ENCODE measurements at regions not wholly inside any gene's neighbourhood (a gene's known extent, or its start where the extent isn't known, plus 50 kb on each side); places are given as distances from the start of the nearest gene placed in this dataset.
A peak's percentile ranks its signal among the peaks of the same experiment; 100 is the strongest.

GRCh38 chrY:19357249-19357648, 387.3 kb downstream of the KDM5D start:
- no peak for DNase-seq (ENCODE audit: low read depth in 2 of 2)

- DNase-seq (ENCODE audit: low read depth in 2 of 2), result no peak
Measured at GRCh38 chrY:19356735-19357134, 387.8 kb downstream of the KDM5D start.

DNA sequence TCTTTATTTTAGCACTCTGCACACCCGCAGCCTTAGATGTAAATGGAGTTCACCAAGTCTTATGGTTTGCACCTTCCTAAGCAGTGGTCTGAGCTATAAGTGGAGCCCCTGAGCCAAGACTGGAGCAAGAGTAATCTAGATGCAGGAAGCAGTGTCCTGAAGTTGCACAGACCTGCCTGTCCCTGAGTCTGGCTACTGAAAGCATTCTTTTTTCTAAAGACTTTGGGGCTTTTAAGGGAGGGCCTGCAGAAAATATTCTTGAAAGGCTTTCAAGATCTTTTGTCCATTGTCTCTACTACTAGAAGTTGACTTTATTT, 389.7 kb downstream of the KDM5D start:
- no peak for DNase-seq (ENCODE audit: low read depth in 2 of 2)

- DNase-seq (ENCODE audit: low read depth in 2 of 2), result no peak
Measured at GRCh38 chrY:19354061-19354856, 390.3 kb downstream of the KDM5D start.

DNA sequence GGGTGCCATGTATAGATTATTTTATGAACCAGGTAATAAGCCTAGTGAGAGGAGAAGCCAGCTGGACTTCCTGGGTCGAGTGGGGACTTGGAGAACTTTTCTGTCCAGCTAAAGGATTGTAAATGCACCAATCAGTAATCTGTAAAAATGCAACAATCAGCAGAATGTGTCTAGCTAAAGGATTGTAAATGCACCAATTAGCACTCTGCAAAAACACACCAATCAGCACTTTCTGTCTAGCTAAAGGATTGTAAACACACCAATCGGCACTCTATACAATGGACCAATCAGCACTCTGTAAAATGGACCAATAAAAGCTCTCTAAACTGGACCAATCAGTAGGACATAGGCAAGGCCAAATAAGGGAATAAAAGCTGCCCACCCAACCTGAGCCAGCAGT, 392.9 kb downstream of the KDM5D start:
- DNase-seq (ENCODE audit: low read depth in 2 of 2), result no peak

GRCh38 chrY:19321701-19322100, 422.8 kb downstream of the KDM5D start:
- no peak for DNase-seq (ENCODE audit: low read depth in 2 of 2)

- no peak for DNase-seq (ENCODE audit: low read depth in 2 of 2)
Measured at GRCh38 chrY:19319135-19319534, 425.4 kb downstream of the KDM5D start.

GRCh38 chrY:19317271-19317987, 427.1 kb downstream of the KDM5D start:
- DNase-seq (ENCODE audit: low read depth in 2 of 2), result no peak

- DNase-seq (ENCODE audit: low read depth in 2 of 2), result no peak
Measured at GRCh38 chrY:19307627-19308026, 436.9 kb downstream of the KDM5D start.

DNA sequence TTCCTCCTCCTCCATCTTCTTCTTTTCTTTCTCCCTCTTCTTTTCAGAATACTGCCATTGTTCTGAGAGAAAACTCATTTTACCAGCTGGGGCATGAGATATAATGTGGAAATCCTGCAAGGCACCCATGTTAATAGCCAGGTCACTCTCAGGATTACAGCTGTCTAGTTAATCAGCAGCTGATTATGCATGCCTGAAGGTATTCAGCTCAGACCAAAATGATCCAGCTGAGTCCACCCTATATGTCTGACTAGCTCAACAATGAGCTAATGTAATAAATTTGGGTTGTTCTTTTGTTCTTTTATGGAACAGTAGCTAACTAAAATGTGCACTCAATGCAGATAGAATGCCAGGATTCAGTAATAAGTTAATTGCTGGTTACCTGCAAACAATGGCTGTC, 441.4 kb downstream of the KDM5D start:
- no peak for DNase-seq (ENCODE audit: low read depth in 2 of 2)

- no peak for DNase-seq (ENCODE audit: low read depth in 2 of 2)
Measured at GRCh38 chrY:19290925-19291324, 453.6 kb downstream of the KDM5D start.

- DNase-seq (ENCODE audit: low read depth in 2 of 2), result no peak
Measured at GRCh38 chrY:19274076-19274475, 470.4 kb downstream of the KDM5D start.

DNA sequence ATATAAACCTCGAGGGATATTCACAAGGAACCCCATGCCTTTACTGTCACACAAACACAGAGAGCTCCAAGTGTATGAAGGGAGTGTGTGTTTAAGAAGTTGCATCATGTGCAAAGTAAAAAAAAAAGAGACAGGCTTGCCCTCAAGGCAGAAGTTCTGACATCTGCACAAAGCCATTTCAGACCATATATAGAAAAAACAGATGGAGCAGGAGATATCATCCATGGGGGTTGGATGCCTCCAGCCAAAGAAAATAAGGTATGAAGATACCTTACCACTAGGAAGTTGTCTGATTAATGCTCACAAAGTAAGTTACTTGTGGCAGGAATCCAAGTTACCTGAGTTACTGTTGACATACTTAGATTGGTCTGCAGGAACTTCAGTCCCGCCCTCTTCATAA, 476.2 kb downstream of the KDM5D start:
- DNase-seq (ENCODE audit: low read depth in 2 of 2), result no peak

GRCh38 chrY:19265404-19265803, 479.1 kb downstream of the KDM5D start:
- DNase-seq (ENCODE audit: low read depth in 2 of 2), result no peak

DNA sequence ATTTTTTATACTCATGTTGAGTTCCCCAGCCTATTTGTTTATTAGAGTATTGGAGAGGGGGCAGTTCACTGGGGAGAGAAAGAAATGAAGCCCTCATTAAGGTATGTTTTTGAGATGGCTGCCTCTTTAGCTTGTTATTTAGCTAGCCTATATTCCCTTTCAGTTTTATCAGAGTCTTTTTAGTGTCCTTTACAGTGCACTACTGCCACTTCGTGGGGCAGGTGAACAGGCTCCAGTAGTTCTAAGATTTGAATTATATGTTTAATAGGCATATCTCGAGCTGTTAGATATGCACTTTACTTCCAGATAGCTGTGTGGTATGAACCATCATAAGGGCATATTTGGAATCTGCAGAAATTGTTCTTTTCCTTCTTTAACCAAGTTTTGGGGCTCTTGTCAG, 482.2 kb downstream of the KDM5D start:
- DNase-seq (ENCODE audit: low read depth in 2 of 2), result no peak

- peak in 1 of 2 donors; percentile 0 for DNase-seq (ENCODE audit: low read depth in 2 of 2)
Measured at GRCh38 chrY:19232276-19232994, 458.9 kb upstream of the HSFY2 start.

DNA sequence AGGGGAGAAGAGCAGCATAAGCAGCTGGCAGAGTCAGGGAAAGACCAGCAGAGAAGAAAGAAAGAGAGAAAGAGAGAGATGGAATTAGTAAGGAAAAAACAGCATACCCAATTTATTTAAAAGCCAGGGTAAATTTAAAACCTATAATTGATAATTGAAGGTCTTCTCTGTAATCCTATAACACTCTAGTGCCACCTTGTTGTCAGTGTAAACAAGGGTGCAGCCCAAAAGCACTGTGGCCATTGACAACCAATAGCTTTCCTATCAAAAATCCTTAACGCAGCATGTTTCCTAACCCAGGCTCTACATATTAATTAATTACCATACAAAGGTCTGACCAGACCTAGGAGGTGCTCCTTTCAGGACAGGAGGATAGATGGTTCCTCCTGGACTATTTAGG, 447.2 kb upstream of the HSFY2 start:
- DNase-seq (ENCODE audit: low read depth in 2 of 2), result no peak

- no peak for DNase-seq (ENCODE audit: low read depth in 2 of 2)
Measured at GRCh38 chrY:19208915-19209314, 435.4 kb upstream of the HSFY2 start.

- no peak for DNase-seq (ENCODE audit: low read depth in 2 of 2)
Measured at GRCh38 chrY:19207048-19207447, 433.5 kb upstream of the HSFY2 start.

- no peak for DNase-seq (ENCODE audit: low read depth in 2 of 2)
Measured at GRCh38 chrY:19180824-19181223, 407.3 kb upstream of the HSFY2 start.

DNA sequence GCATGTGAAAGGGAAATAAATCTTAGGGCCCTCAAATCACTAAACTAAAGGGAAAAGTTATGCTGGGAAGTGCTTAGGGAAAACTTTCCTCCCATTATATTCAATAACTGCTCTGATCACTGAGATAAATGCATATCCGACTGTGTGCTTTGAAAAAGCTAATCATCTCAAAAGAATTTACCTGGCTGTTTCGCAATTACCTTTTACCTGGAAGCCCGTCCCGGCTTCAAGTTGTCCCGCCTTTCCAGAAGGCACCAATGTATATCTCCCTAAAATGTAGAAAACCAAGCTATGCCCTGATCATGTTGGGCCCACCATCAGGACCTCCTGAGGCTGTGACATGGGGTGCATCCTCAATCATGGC, 394.6 kb upstream of the HSFY2 start:
- DNase-seq (ENCODE audit: low read depth in 2 of 2), result no peak

DNA sequence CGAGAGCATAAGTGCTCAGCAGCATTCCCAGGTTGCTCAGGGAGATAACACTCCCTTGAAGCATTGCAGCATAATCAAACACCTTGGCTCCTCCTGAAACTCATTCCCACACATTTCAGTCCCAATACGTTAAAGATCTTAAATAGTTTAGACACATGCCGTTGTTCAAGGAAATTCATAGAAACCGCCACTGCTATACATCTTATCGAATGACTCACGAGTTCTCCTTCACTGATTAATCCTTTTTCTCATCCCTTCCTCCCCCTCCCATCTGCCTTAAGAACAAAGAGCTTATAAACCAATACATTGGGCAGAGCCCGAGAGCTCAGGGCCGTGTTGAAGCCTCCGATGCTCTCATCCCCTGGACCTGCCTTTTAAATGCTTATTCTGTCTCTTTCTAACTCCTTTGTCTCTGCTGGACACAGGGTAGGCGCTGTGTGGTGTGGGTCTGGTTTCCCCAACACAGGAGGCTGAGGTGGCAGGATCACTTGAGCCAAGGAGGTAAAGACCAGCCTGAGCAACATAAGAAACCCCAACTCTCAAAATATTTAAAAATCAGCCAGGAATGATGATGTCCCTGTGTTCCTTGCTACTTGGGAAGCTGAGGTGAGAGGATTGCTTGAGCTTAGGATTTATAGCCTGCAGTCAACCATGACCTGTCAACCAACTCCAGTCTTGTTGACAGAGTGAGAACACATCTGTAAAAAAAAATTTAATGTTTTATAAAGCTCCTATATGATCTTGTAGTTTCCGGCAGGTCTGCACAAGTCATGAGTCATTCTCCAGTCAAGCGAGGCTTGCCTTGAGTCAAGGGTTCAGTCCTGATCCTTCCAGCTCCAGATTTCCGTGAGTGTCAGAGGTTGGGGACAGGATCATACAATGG, 394.0 kb upstream of the HSFY2 start:
- DNase-seq (ENCODE audit: low read depth in 2 of 2), result no peak

Data from stimulated activated CD4-positive, alpha-beta T cell treated with anti-CD3 and anti-CD28 coated beads, Interleukin-4, amount 100 ng/mL, for 48 hours (primary cell).